ENCODE measurements at regions not wholly inside any gene's neighbourhood (a gene's known extent, or its start where the extent isn't known, plus 50 kb on each side); places are given as distances from the start of the nearest gene placed in this dataset.
A peak's percentile ranks its signal among the peaks of the same experiment; 100 is the strongest.

DNA sequence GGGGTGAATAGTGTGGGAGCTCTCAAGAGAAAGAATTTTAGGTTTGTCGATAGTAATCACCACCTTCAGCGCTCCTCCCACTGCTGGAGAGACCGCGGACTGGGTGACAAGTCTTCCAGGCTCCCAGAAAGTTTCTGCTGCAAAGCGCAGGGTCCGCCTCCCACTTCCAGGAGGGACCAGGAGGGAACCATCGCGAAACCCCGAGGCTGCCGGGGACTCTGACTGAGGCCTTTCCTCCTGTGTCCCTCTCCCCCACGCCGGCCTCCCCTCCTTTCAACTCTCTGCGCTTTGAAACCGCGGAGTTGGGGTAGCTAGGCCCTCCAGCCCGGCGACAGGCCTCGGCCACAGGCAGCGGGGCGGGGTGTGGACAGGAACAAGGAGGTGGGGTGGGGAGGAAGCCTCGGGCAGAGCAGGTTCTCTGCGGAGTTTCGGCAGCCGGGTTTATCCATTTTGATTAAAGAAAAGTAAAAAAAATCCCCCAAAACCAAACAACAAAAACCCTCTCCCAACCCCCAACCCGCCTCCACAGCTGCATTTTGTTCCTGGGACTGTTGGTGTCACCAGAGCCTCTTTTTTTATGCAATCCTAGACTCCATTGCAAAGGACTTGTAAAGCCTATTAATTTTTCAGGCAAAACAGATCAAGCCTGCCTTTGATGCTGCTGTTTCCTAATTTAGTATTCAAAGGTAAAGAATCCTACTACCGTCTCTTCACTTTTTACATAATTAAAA is 157.2 kb downstream of the TM9SF2 start:
- 90% methylated on average over 18 of the region's 26 CpGs for WGBS (ENCODE audit: low lambda C conversion rate)
- no peak for FAIRE-seq
- intact Hi-C loops (cut with micrococcal nuclease; ENCODE audit: unreplicated experiment), result loop anchor here (5.0 kb wide), 1 partner anchor 314 kb away; the partner anchor contains the start of gene ZIC5
- ChIA-PET POLR2A (no interaction called here), CTCF (ENCODE audit: low intra/inter-chr PET ratio, low total read pairs) (no interaction called here)
- Histone ChIP-seq H3K4me1 (ENCODE audit: insufficient read depth, low read length) (peaks cover 42% of the 10 kb centered on the region), H4K20me1 (ENCODE audit: insufficient read depth, low read length) (no peaks in the 10 kb centered on the region), H3K79me2 (ENCODE audit: insufficient read depth, low read length) (no peaks in the 10 kb centered on the region), H3K9ac (ENCODE audit: insufficient read depth, low read depth, low read length) (no peak overlapping the region), H3K27ac (ENCODE audit: extremely low read length, insufficient read depth, low read length) (no peak overlapping the region), H3K36me3 (replicated peaks in 1 of 2; ENCODE audit: control insufficient read depth in 1 of 2, insufficient read depth in 2 of 2, low read length in 2 of 2) (no peaks in the 10 kb centered on the region), H3K27me3 (ENCODE audit: control insufficient read depth in 1 of 2, insufficient read depth in 2 of 2, low read length in 2 of 2) (no peaks in the 10 kb centered on the region), H3K9me3 (ENCODE audit: low read length) (no peaks in the 10 kb centered on the region), H3K4me2 (ENCODE audit: low read depth, low read length) (no peak overlapping the region), H2AFZ (ENCODE audit: low read length) (no peak overlapping the region), H3K4me3 (replicated peaks in 1 of 3; ENCODE audit: insufficient read depth in 1 of 3, low read depth in 2 of 3, low read length in 3 of 3) (no peak overlapping the region)
- BruUV-seq (replicated peaks), result no TSS peak
- in situ Hi-C loops (cut with HindIII; ENCODE audit: extremely low pct_ligation_motif_present, low pct_unique_long_range_greater_than_20kb), result loop anchor here (25.0 kb wide), 3 partner anchors 579 to 1454 kb away; no protein-coding TSS in a partner anchor
- DNase-seq (ENCODE audit: low spot score), result no peak
- no peak for ATAC-seq
- TF ChIP-seq PRMT3 (CRISPR knock-in tag; IDR thresholded peaks at IDR 0.05; ENCODE audit: borderline replicate concordance, low read depth) (no peak), CEBPZ (IDR thresholded peaks at IDR 0.05; ENCODE audit: low read length) (no peak), HMG20B (CRISPR knock-in tag; conservative IDR thresholded peaks at IDR 0.05) (no peak), ZNF839 (CRISPR knock-in tag; IDR thresholded peaks at IDR 0.05; ENCODE audit: borderline replicate concordance) (no peak), ZNF704 (CRISPR knock-in tag; IDR thresholded peaks at IDR 0.05; ENCODE audit: borderline replicate concordance) (no peak), TP53 (CRISPR knock-in tag; conservative IDR thresholded peaks at IDR 0.05) (no peak), CTCF (CRISPR knock-in tag; IDR thresholded peaks at IDR 0.05) (peak; percentile 39), ATF7 (IDR thresholded peaks at IDR 0.05) (no peak), ATF7 (CRISPR knock-in tag; IDR thresholded peaks at IDR 0.05) (no peak), AKNA (CRISPR knock-in tag; IDR thresholded peaks at IDR 0.05; ENCODE audit: borderline replicate concordance) (no peak), ARNTL (CRISPR knock-in tag; IDR thresholded peaks at IDR 0.05) (no peak), MYC (CRISPR knock-in tag; IDR thresholded peaks at IDR 0.05; ENCODE audit: borderline replicate concordance) (no peak), NCOA1 (CRISPR knock-in tag; IDR thresholded peaks at IDR 0.05) (no peak)
